Prostate gland (tissue), 2 donors: ENCODE measurements at regions not wholly inside any gene's neighbourhood (a gene's known extent, or its start where the extent isn't known, plus 50 kb on each side); places are given as distances from the start of the nearest gene placed in this dataset.
"Not testable (repeated sequence)": the region's sequence is repeated elsewhere in the genome, so short reads cannot be mapped to it uniquely, and the experiment has no call there.

Experiments
- CTCF ChIP-seq, 4 experiments: fragments of 200-600 bp in 2 of 4; fragments of 450-650 bp in 2 of 4; sonication (generic) in 2 of 4; IDR thresholded peaks; 1 replicate in 3 of 4; 2 replicates in 1 of 4; pipeline ENCODE4 v1.5.1; 2016 to 2019; ENCODE audit warnings: antibody characterized with exemption in 4 of 4, mild to moderate bottlenecking in 2 of 4, moderate library complexity in 2 of 4
- POLR2A ChIP-seq: fragments of 450-650 bp; IDR thresholded peaks from one replicate; pipeline ENCODE4 v1.6.1; 2016; ENCODE audit warnings: antibody characterized with exemption, mild to moderate bottlenecking
- POLR2AphosphoS5 ChIP-seq: sonication (generic); formaldehyde crosslinking; IDR thresholded peaks from one replicate; pipeline ENCODE4 v1.6.1; 2017; ENCODE audit warnings: antibody characterized with exemption

GRCh38 chr2:111482987-111483679 is 362.4 kb downstream of the BCL2L11 start:
- not testable (repeated sequence) for TF ChIP-seq CTCF (IDR thresholded peaks at IDR 0.05); POLR2A; POLR2AphosphoS5
